ENCODE measurements at regions not wholly inside any gene's neighbourhood (a gene's known extent, or its start where the extent isn't known, plus 50 kb on each side); places are given as distances from the start of the nearest gene placed in this dataset.

DNA sequence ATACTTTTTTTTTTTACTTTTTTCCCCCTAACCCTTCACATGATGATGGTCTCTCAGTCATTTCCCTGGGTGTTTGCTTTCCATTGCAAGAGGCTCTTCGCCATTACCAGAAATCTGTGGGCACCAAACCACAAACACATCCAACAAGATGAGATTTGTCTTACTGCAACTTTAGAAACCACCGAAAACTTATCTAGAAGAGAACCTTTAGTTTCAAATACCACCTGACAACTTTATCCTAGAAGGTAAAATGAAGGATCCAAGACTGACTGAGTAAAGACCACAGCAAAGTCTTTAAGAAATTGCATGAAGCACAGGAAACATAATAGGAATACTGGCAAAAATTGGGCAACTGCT lies 363.3 kb upstream of the MBL2 start:
- TF ChIP-seq, protein P1, sequence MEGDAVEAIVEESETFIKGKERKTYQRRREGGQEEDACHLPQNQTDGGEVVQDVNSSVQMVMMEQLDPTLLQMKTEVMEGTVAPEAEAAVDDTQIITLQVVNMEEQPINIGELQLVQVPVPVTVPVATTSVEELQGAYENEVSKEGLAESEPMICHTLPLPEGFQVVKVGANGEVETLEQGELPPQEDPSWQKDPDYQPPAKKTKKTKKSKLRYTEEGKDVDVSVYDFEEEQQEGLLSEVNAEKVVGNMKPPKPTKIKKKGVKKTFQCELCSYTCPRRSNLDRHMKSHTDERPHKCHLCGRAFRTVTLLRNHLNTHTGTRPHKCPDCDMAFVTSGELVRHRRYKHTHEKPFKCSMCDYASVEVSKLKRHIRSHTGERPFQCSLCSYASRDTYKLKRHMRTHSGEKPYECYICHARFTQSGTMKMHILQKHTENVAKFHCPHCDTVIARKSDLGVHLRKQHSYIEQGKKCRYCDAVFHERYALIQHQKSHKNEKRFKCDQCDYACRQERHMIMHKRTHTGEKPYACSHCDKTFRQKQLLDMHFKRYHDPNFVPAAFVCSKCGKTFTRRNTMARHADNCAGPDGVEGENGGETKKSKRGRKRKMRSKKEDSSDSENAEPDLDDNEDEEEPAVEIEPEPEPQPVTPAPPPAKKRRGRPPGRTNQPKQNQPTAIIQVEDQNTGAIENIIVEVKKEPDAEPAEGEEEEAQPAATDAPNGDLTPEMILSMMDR (IDR thresholded peaks at IDR 0.05), result no peak
- no peak for TF ChIP-seq EZH2 (IDR thresholded peaks at IDR 0.05)
